HepG2 (cell line): ENCODE measurements at regions not wholly inside any gene's neighbourhood (a gene's known extent, or its start where the extent isn't known, plus 50 kb on each side); places are given as distances from the start of the nearest gene placed in this dataset.

Experiments
- CBFB ChIP-seq: sonication (generic); formaldehyde crosslinking; IDR thresholded peaks from 2 replicates; pipeline ENCODE4 v1.4.0; 2020; ENCODE audit warnings: missing genetic modification reagents
- CEBPB ChIP-seq: IDR thresholded peaks from 2 replicates; pipeline ENCODE4 v1.6.1; 2011; ENCODE audit warnings: low read depth, low read length, improper control_type of control experiment, borderline replicate concordance
- CTCF ChIP-seq: sonication (generic); formaldehyde crosslinking; IDR thresholded peaks from 2 replicates; pipeline ENCODE4 v1.5.0; 2020; ENCODE audit warnings: mild to moderate bottlenecking, missing genetic modification reagents, moderate library complexity
- EZH2 ChIP-seq: conservative IDR thresholded peaks from 2 replicates; pipeline ENCODE4 v1.6.1; 2012; ENCODE audit warnings: mild to moderate bottlenecking, low read depth, low read length, moderate library complexity
- MAFK ChIP-seq, 2 experiments: IDR thresholded peaks in 1 of 2; conservative IDR thresholded peaks in 1 of 2; 2 replicates each; pipeline ENCODE4 v1.6.1; 2011; ENCODE audit warnings: improper control_type of control experiment in 2 of 2, low read length in 2 of 2
- PBX3 ChIP-seq: sonication (generic); formaldehyde crosslinking; IDR thresholded peaks from 2 replicates; pipeline ENCODE4 v1.8.1; 2023; ENCODE audit warnings: missing genetic modification reagents, inconsistent platforms, borderline replicate concordance
- POLR2A ChIP-seq, 2 experiments: IDR thresholded peaks; 2 replicates each; pipeline ENCODE4 v1.6.1; 2011; ENCODE audit warnings: low read depth in 2 of 2, low read length in 2 of 2, mild to moderate bottlenecking in 1 of 2, moderate library complexity in 1 of 2; ENCODE audit not compliant: insufficient read depth in 1 of 2
- RNF2 ChIP-seq: fragments of 450-650 bp; conservative IDR thresholded peaks from 2 replicates; pipeline ENCODE4 v1.6.1; 2016; ENCODE audit warnings: low read depth
- TAF1 ChIP-seq: sonication (generic); formaldehyde crosslinking; IDR thresholded peaks from 2 replicates; pipeline ENCODE4 v1.4.0; 2020; ENCODE audit warnings: missing genetic modification reagents
- TGIF2 ChIP-seq: IDR thresholded peaks from 2 replicates; pipeline ENCODE4 v1.6.1; 2016; ENCODE audit warnings: control low read depth, missing compliant biosample characterization
- THAP11 ChIP-seq: IDR thresholded peaks from 2 replicates; pipeline ENCODE4 v1.6.1; 2016; ENCODE audit warnings: missing biosample characterization, missing genetic modification reagents
- YY1 ChIP-seq: IDR thresholded peaks from 2 replicates; pipeline ENCODE4 v1.6.1; 2011; ENCODE audit warnings: low read length, low read depth, moderate library complexity, mild to moderate bottlenecking; ENCODE audit not compliant: insufficient read depth, insufficient replicate concordance
- ZBTB10 ChIP-seq: sonication (generic); formaldehyde crosslinking; IDR thresholded peaks from 2 replicates; pipeline ENCODE4 v1.4.0; 2020; ENCODE audit warnings: missing genetic modification reagents, borderline replicate concordance
- TF ChIP-seq, protein P1 (sequence below), 2 experiments: IDR thresholded peaks; 2 replicates each; pipeline ENCODE4 v1.6.1; 2011 to 2012; ENCODE audit warnings: low read length in 2 of 2, borderline replicate concordance in 1 of 2, low read depth in 1 of 2, mild to moderate bottlenecking in 1 of 2, moderate library complexity in 1 of 2

DNA sequence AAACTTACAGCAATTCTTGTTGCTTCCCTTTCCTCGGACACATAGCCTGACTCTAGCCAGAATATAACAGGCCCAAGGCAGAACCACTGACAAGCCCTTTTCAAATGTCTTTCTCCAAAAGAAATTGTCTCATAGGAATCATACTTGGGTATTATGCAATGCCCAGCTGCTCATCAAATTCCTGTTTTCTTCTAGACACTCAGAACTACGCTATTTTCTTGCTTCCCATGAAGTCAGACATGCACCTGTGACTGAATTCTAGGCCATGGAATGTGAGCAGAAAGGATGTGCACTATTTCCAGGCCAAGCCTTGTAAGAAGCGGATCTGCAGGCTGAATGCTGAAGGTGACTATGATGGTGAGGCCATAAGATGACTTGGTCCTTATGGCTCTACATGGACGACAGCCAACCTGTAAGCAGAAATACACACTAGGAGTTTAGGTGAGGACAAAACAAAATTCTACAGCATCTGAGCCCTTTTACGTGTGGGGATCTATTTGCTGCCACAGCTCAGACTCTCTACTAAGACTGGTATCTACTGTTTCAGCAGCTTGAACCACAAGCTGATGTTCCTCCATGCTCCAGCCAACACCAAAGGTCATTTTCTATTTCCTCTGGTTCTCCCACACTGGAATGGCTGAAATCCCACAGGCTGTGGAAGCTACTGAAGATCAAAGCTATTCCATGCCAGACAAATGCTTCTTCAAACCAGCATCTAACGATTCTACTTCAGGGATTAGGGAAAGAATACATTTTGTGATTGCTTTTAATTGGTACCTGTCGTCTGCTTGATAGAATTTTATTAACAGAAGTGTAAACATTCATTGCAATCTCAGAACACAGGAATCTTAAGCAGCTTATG is 378.7 kb downstream of the RBM43 start:
- TF ChIP-seq CTCF (CRISPR knock-in tag) (no peak), PBX3 (CRISPR knock-in tag) (no peak), CBFB (CRISPR knock-in tag) (no peak), YY1 (no peak), POLR2A (IDR thresholded peaks at IDR 0.05; ENCODE audit: insufficient read depth in 1 of 2, low read depth in 2 of 2, low read length in 2 of 2) (no peak), MAFK (conservative IDR thresholded peaks at IDR 0.05 in 1 of 2, IDR thresholded peaks at IDR 0.05 in 1 of 2; ENCODE audit: low read length in 2 of 2) (no peak), TAF1 (no peak), RNF2 (no peak), ZBTB10 (CRISPR knock-in tag) (no peak), THAP11 (CRISPR knock-in tag) (no peak), EZH2 (no peak), CEBPB (no peak), TGIF2 (no peak)
- TF ChIP-seq, protein P1, sequence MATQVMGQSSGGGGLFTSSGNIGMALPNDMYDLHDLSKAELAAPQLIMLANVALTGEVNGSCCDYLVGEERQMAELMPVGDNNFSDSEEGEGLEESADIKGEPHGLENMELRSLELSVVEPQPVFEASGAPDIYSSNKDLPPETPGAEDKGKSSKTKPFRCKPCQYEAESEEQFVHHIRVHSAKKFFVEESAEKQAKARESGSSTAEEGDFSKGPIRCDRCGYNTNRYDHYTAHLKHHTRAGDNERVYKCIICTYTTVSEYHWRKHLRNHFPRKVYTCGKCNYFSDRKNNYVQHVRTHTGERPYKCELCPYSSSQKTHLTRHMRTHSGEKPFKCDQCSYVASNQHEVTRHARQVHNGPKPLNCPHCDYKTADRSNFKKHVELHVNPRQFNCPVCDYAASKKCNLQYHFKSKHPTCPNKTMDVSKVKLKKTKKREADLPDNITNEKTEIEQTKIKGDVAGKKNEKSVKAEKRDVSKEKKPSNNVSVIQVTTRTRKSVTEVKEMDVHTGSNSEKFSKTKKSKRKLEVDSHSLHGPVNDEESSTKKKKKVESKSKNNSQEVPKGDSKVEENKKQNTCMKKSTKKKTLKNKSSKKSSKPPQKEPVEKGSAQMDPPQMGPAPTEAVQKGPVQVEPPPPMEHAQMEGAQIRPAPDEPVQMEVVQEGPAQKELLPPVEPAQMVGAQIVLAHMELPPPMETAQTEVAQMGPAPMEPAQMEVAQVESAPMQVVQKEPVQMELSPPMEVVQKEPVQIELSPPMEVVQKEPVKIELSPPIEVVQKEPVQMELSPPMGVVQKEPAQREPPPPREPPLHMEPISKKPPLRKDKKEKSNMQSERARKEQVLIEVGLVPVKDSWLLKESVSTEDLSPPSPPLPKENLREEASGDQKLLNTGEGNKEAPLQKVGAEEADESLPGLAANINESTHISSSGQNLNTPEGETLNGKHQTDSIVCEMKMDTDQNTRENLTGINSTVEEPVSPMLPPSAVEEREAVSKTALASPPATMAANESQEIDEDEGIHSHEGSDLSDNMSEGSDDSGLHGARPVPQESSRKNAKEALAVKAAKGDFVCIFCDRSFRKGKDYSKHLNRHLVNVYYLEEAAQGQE (IDR thresholded peaks at IDR 0.05; ENCODE audit: borderline replicate concordance in 1 of 2, low read depth in 1 of 2, low read length in 2 of 2), result no peak
